Heart left ventricle (tissue), 13 donors: ENCODE measurements at regions not wholly inside any gene's neighbourhood (a gene's known extent, or its start where the extent isn't known, plus 50 kb on each side); places are given as distances from the start of the nearest gene placed in this dataset.

ENCODE experiments used
- POLR2A ChIP-seq, 2 donors: fragments of 450-650 bp; IDR thresholded peaks; one replicate each; pipeline ENCODE4 v1.6.1; 2017; ENCODE audit warnings: antibody characterized with exemption in 2 of 2, mild to moderate bottlenecking in 2 of 2, moderate library complexity in 2 of 2
- TF ChIP-seq, protein P1 (sequence below), 12 donors: fragments of 200-600 bp; sonication (generic) in 4 of 12; IDR thresholded peaks; one replicate each; pipeline versions ENCODE4 v1.5.0 to v1.8.0; 2018 to 2022; ENCODE audit warnings: antibody characterized with exemption in 12 of 12, mild to moderate bottlenecking in 5 of 12
- donor health status: ischemic (EF 13 %, LVEDD 7.1; RV severe dilation, severe dysfunction).
- donor health status: DM: no; HTN: yes; CAD: no.
- donor health status: DM: no; HTN: no; CAD: no.
- donor health status: ischemic (EF 25% LVEDD 6.9; RV normal size, moderate dysfunction).
- donor health status: ischemic (EF 25% LVEDD 5.7; RV mildly dilated, moderate dysfunction).
- donor health status: ischemic (EF 35%, LVEDD 5.7; RV mildly dilated, moderate dysfunction).
- donor health status: nonischemic (EF 11% LVEDD 7.7; RV severe dilation, severe dysfunction).
- donor health status: DM: yes; HTN: yes; CAD: no.
- donor health status: PGD.
- donor health status: ischemic (EF 29% LVEDD 5.4; RV normal size, mild dysfunction).
- donor health status: nonischemic (EF 23%, LVEDD 6.1; RV moderate dilation, normal function).

DNA sequence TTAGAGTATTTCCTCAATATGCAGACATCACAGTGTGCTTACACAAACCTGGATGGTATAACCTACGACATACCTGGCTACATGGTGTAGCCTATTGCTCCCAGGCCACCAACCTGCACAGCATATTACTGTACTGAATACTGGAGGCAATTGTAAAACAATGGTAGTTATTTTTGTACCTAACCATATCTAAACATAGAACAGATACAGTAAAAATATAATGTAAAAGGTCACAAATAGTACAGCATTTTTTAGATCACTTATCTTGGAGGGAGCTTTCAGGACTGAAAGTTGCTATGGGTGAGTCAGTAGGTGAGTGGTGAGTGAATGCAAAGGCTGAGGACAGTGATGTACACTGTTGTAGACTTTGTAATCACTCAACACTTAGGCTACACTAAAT is 492.3 kb downstream of the MRPL39 start:
- TF ChIP-seq, protein P1, sequence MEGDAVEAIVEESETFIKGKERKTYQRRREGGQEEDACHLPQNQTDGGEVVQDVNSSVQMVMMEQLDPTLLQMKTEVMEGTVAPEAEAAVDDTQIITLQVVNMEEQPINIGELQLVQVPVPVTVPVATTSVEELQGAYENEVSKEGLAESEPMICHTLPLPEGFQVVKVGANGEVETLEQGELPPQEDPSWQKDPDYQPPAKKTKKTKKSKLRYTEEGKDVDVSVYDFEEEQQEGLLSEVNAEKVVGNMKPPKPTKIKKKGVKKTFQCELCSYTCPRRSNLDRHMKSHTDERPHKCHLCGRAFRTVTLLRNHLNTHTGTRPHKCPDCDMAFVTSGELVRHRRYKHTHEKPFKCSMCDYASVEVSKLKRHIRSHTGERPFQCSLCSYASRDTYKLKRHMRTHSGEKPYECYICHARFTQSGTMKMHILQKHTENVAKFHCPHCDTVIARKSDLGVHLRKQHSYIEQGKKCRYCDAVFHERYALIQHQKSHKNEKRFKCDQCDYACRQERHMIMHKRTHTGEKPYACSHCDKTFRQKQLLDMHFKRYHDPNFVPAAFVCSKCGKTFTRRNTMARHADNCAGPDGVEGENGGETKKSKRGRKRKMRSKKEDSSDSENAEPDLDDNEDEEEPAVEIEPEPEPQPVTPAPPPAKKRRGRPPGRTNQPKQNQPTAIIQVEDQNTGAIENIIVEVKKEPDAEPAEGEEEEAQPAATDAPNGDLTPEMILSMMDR (IDR thresholded peaks at IDR 0.05): no peak
- TF ChIP-seq POLR2A (IDR thresholded peaks at IDR 0.05): no peak
